ENCODE measurements at regions not wholly inside any gene's neighbourhood (a gene's known extent, or its start where the extent isn't known, plus 50 kb on each side); places are given as distances from the start of the nearest gene placed in this dataset.

- Histone ChIP-seq H3K9me3 (no peaks in the 10 kb centered on the region), H3K27ac (no peak overlapping the region), H3K4me3 (no peak overlapping the region), H3K27me3 (no peaks in the 10 kb centered on the region), H3K36me3 (no peaks in the 10 kb centered on the region), H3K4me1 (no peaks in the 10 kb centered on the region)
- DNase-seq (no peak), ATAC-seq (no peak)
- intact Hi-C loops (cut with DNase I): no loop called here
- TF ChIP-seq POLR2A (IDR thresholded peaks at IDR 0.05): no peak
- TF ChIP-seq, protein P1, sequence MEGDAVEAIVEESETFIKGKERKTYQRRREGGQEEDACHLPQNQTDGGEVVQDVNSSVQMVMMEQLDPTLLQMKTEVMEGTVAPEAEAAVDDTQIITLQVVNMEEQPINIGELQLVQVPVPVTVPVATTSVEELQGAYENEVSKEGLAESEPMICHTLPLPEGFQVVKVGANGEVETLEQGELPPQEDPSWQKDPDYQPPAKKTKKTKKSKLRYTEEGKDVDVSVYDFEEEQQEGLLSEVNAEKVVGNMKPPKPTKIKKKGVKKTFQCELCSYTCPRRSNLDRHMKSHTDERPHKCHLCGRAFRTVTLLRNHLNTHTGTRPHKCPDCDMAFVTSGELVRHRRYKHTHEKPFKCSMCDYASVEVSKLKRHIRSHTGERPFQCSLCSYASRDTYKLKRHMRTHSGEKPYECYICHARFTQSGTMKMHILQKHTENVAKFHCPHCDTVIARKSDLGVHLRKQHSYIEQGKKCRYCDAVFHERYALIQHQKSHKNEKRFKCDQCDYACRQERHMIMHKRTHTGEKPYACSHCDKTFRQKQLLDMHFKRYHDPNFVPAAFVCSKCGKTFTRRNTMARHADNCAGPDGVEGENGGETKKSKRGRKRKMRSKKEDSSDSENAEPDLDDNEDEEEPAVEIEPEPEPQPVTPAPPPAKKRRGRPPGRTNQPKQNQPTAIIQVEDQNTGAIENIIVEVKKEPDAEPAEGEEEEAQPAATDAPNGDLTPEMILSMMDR (IDR thresholded peaks at IDR 0.05): no peak
These were observed 1089.2 kb downstream of the C4orf33 start for GRCh38 chr4:130185123-130185522.

GRCh38 chr4:130186931-130187330 lies 1091.0 kb downstream of the C4orf33 start:
- H3K27ac ChIP-seq: no peak overlapping the region
- no peaks in the 10 kb centered on the region for H3K9me3 ChIP-seq
- H3K36me3 ChIP-seq: no peaks in the 10 kb centered on the region
- H3K4me1 ChIP-seq: no peaks in the 10 kb centered on the region
- intact Hi-C loops (cut with DNase I): no loop called here
- H3K4me3 ChIP-seq: no peak overlapping the region
- H3K27me3 ChIP-seq: no peaks in the 10 kb centered on the region
- TF ChIP-seq POLR2A (IDR thresholded peaks at IDR 0.05): no peak
- TF ChIP-seq, protein P1 (IDR thresholded peaks at IDR 0.05): no peak
- ATAC-seq: no peak
- DNase-seq: no peak
- whole genome bisulfite sequencing (ENCODE audit: insufficient coverage, low coverage, low lambda C conversion rate, missing lambda C conversion rate): 71% methylated on average over 3 of the region's 3 CpGs

- Histone ChIP-seq H3K9me3 (no peaks in the 10 kb centered on the region), H3K4me3 (no peak overlapping the region), H3K36me3 (no peaks in the 10 kb centered on the region), H3K27ac (no peak overlapping the region), H3K4me1 (no peaks in the 10 kb centered on the region), H3K27me3 (no peaks in the 10 kb centered on the region)
- 93% methylated on average over 1 of the region's 1 CpG for WGBS (ENCODE audit: insufficient coverage, low coverage, low lambda C conversion rate, missing lambda C conversion rate)
- intact Hi-C loops (cut with DNase I): no loop called here
- TF ChIP-seq POLR2A (IDR thresholded peaks at IDR 0.05): no peak
- TF ChIP-seq, protein P1 (IDR thresholded peaks at IDR 0.05): no peak
- ATAC-seq (no peak), DNase-seq (no peak)
These were observed 1091.6 kb downstream of the C4orf33 start for GRCh38 chr4:130187587-130187986.

DNA sequence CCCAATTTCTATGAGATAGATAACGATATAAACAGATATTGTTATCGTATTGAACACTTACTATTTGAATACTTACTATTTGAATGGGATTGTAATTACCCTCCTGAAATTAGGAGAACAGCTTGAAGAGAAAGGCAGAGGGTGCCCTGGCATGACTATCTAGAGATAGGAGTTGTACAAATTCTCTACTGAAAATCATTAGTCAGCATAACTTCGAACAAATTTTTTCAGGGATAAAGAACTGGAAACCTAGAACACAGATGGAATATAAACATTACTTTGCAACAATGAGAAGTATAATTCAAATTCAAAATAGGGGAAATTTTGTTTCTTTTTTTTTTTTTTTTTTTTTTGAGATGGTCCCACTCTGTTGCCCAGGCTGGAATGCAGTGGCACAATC lies 1096.8 kb downstream of the C4orf33 start:
- Histone ChIP-seq H3K27ac (no peak overlapping the region), H3K4me1 (no peaks in the 10 kb centered on the region), H3K9me3 (no peaks in the 10 kb centered on the region), H3K36me3 (no peaks in the 10 kb centered on the region), H3K27me3 (no peaks in the 10 kb centered on the region), H3K4me3 (no peak overlapping the region)
- intact Hi-C loops (cut with DNase I): no loop called here
- ATAC-seq (no peak), DNase-seq (no peak)
- TF ChIP-seq, protein P1 (IDR thresholded peaks at IDR 0.05): no peak
- no peak for TF ChIP-seq POLR2A (IDR thresholded peaks at IDR 0.05)
- WGBS (ENCODE audit: insufficient coverage, low coverage, low lambda C conversion rate, missing lambda C conversion rate): 86% methylated on average over 3 of the region's 3 CpGs

DNA sequence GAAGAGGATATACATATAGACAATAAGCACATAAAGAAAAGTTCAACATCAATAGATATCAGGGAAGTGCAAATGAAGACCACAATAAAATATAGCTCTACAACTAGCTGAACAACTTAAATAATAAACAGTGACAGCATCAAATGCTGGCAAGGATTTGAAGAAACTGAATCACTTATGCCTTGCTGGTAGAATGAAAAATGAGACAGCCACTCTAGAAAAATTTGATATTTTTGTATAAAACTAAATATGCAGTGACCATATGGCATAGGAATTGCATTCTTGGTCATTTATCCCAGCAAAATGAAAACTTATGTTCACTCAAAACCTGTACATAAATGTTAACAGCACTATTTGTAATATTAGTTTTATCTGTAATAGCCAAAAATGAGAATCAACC lies 1102.0 kb downstream of the C4orf33 start:
- Histone ChIP-seq H3K4me3 (no peak overlapping the region), H3K27me3 (no peaks in the 10 kb centered on the region), H3K4me1 (no peaks in the 10 kb centered on the region), H3K36me3 (no peaks in the 10 kb centered on the region), H3K9me3 (no peaks in the 10 kb centered on the region), H3K27ac (no peak overlapping the region)
- intact Hi-C loops (cut with DNase I): no loop called here
- ATAC-seq (no peak), DNase-seq (no peak)
- TF ChIP-seq, protein P1 (IDR thresholded peaks at IDR 0.05): no peak
- no peak for TF ChIP-seq POLR2A (IDR thresholded peaks at IDR 0.05)

Data from right lobe of liver (tissue), 6 donors.